ENCODE measurements at regions not wholly inside any gene's neighbourhood (a gene's known extent, or its start where the extent isn't known, plus 50 kb on each side); places are given as distances from the start of the nearest gene placed in this dataset.

DNA sequence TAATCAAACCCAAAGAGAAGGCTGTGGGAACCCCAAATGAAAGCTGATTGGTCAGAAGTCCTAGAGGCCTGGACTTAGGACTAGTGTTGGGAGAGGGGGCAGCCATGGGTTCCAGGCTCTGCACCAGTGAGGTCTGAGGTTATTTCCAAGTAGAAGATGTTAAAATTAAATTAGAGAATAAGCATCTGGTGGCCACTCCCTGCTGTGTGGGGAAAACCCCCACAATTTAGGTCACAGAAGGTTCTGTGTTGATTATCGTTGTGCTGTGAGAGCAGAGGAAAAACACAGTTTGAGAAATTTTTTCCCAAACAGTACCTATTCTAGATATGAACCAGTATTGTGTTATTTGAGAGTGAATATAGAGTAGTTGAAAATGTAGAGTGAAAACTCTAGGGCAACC, 53.9 kb upstream of the NSMCE3 start:
- TF ChIP-seq CTCF (IDR thresholded peaks at IDR 0.05) (no peak), POLR2A (IDR thresholded peaks at IDR 0.05) (no peak), POLR2AphosphoS5 (IDR thresholded peaks at IDR 0.05) (no peak), EP300 (IDR thresholded peaks at IDR 0.05) (no peak)

Measured in upper lobe of left lung (tissue), 4 donors.